NCI-H128 (cell line): ENCODE measurements at regions not wholly inside any gene's neighbourhood (a gene's known extent, or its start where the extent isn't known, plus 50 kb on each side); places are given as distances from the start of the nearest gene placed in this dataset.

Experiments
- DNase-seq: peaks from one replicate; lab custom pipeline; 2025; ENCODE audit not compliant: unreplicated experiment; lab: John Stamatoyannopoulos, UW

DNA sequence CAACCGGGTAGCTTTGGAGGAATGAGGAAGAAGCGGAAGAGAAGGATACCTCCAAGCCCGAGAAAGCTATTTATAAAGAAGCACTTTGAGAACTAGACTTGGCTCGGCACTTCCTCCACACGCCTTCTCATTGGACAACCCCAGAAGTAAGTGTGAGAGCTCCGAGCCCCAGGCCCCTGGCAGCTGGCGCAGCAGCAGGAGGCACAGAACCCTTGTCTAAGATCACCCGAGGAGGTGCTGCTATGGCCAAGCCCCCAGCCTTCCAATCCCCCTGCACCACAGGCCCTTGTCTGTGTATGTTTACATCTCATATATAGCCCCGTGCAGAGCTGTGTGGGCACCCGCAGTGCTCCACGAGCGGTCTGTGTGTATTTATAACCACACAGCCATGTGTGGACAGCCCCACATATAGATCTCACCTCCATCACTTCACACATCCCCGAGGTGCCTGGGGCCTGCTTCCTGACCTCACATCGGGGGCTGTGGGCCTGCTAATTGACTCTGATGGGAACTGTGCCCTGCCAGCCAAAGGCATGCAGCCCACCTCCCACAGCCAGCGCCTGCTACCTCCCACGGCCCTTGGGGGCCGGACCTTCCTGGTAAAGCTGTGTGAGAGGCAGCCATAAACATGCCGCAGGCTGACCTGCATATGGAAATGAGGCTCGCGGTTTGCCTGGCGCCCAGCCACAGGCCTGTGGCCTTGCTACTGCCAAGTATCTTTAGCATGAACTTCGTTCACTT is 96.1 kb downstream of the C17orf67 start:
- DNase-seq: no peak

DNA sequence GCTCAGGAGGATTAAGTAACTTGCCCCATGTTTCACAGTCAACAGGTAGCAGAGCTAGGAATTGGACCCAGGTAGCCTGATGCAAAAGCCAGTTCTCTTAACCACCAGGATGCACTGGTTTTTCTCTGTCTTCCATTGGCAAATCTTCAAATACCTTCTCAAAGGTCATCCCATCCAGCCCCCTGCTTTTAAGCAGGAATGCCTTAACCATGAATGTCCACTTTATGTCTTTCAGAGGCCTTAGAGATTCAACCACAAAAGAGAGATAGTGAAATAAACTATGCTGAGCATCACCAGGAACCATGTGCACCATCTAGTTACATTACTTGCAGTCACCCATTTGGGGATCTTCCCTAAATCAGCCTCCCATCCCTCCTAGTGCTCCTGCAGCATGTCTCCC is 94.3 kb downstream of the C17orf67 start:
- DNase-seq: no peak

DNA sequence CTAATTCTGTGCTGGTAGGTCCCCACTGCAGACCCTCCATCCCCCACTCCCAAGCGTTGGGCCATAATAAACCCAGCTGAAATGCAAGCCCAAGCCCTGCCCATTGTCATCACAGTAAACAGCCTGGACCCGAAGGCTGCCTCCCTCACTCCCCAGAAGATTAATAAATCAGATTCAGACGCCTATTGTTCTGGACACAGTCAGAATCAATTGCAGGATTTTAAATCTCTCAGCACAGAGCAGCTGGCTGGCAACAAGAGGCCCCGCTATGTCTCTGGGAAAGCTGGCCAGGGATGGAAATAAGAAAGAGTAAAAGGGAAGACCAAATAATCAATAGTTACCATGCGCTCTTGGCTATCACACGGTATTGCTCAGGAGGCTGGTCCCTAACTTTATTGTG is 93.9 kb downstream of the C17orf67 start:
- no peak for DNase-seq

DNA sequence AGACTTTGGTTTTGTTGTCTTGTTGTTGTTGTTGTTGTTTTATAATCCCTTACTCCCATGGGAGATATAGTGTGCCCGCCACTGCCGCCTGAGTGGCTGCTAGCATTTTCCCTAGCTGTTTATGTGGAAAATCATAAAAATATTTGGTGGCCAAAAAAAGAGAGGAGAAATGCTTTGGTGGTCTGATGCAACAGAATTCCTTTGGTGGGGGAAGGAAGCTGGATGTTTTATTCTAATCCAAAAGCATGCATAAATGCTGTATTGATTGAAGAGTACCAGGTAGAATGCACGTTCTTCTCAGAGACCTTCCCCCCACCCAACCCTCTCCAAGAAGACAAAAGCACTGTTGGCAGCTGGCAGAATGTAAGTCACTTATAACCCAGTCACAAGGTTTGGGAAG is 93.2 kb downstream of the C17orf67 start:
- no peak for DNase-seq
